K562 (cell line): ENCODE measurements at regions not wholly inside any gene's neighbourhood (a gene's known extent, or its start where the extent isn't known, plus 50 kb on each side); places are given as distances from the start of the nearest gene placed in this dataset.

Experiments
- ATAC-seq: fragments of 200-7000 bp; cut with Tn5 transposase; 3 replicates; pipeline ENCODE4 v1.9.1; 2020; ENCODE audit warnings: moderate library complexity
- BruUV-seq: library from RNA; stranded (reverse); fragments of 400-500 nt; replicated peaks from 2 replicates; lab custom pipeline; 2021; lab: Mats Ljungman, UMichigan
- CTCF ChIA-PET: fragments of 300-600 bp; formaldehyde crosslinking; extraction: SDS; loops from one replicate; lab custom pipeline; 2021; ENCODE audit warnings: low intra/inter-chr PET ratio; lab: Yijun Ruan, JAX
- POLR2A ChIA-PET: fragments of 300-600, 350-650 bp; sonication (Branson Sonifier 250); formaldehyde crosslinking; extraction: SDS; loops from one replicate; lab custom pipeline; 2021; ENCODE audit warnings: antibody characterized with exemption, inconsistent platforms; lab: Yijun Ruan, JAX
- DNase-seq, 4 experiments: peaks; one replicate each; pipeline versions ENCODE4 v3.0.0 to v3.0.0-alpha.2; 2011 to 2018; ENCODE audit warnings: low spot score in 3 of 4, mixed read lengths in 3 of 4; ENCODE audit errors: extremely low read depth in 1 of 4
- FAIRE-seq: peaks from 2 replicates; lab custom pipeline; 2011; peaks lifted over from hg19 to GRCh38; lab: Jason Lieb, UNC
- H2AFZ ChIP-seq: 2 replicates; pipeline ENCODE4 v1.6.0; 2011; ENCODE audit warnings: low read depth, low read length, control low read depth, inconsistent platforms
- H3K27ac ChIP-seq: fragments of 200-600 bp; 3 replicates; pipeline ENCODE4 v1.8.0; 2011; ENCODE audit warnings: low read depth, mild to moderate bottlenecking, control low read depth, inconsistent platforms, low read length, moderate library complexity, mixed read lengths; ENCODE audit errors: extremely low read depth
- H3K27me3 ChIP-seq, 2 experiments: fragments of 300-600 bp in 1 of 2; 2 replicates in 1 of 2; 3 replicates in 1 of 2; pipeline versions ENCODE4 v1.6.0 to v1.8.0; 2011; ENCODE audit warnings: inconsistent platforms in 2 of 2, low read length in 2 of 2, mild to moderate bottlenecking in 1 of 2, mixed read lengths in 1 of 2, moderate library complexity in 1 of 2; ENCODE audit not compliant: control insufficient read depth in 2 of 2, insufficient read depth in 2 of 2
- H3K36me3 ChIP-seq: fragments of 300-600 bp; 3 replicates; pipeline ENCODE4 v1.8.0; 2011; ENCODE audit warnings: mild to moderate bottlenecking, low read length, inconsistent platforms; ENCODE audit not compliant: control insufficient read depth, insufficient read depth
- H3K4me1 ChIP-seq, 2 experiments: fragments of 200-600 bp in 1 of 2; replicated peaks in 1 of 2; 2 replicates in 1 of 2; 3 replicates in 1 of 2; pipeline versions ENCODE4 v1.5.1 to v1.8.0; 2011; ENCODE audit warnings: inconsistent platforms in 2 of 2, low read length in 2 of 2, mild to moderate bottlenecking in 1 of 2, mixed read lengths in 1 of 2, moderate library complexity in 1 of 2; ENCODE audit not compliant: control insufficient read depth in 2 of 2, insufficient read depth in 2 of 2
- H3K4me2 ChIP-seq: 2 replicates; pipeline ENCODE4 v1.6.1; 2011; ENCODE audit warnings: low read length, control low read depth, inconsistent platforms, mixed read lengths; ENCODE audit not compliant: insufficient read depth
- H3K4me3 ChIP-seq: fragments of 200-600 bp; sonication (generic), shearing (Covaris generic); 2 replicates; pipeline ENCODE4 v1.5.1; 2016; ENCODE audit warnings: control low read depth, inconsistent platforms
- H3K79me2 ChIP-seq: fragments of 200-600 bp; 3 replicates; pipeline ENCODE4 v1.8.0; 2011; ENCODE audit warnings: low read length, inconsistent platforms; ENCODE audit not compliant: control insufficient read depth, insufficient read depth
- H3K9ac ChIP-seq, 2 experiments: 2 replicates each; pipeline versions ENCODE4 v1.6.0 to v1.6.1; 2011; ENCODE audit warnings: low read depth in 2 of 2, low read length in 2 of 2, control low read depth in 1 of 2, inconsistent platforms in 1 of 2, mild to moderate bottlenecking in 1 of 2, mixed read lengths in 1 of 2; ENCODE audit not compliant: insufficient read depth in 1 of 2
- H3K9me1 ChIP-seq: one replicate; pipeline ENCODE4 v1.6.0; 2011; ENCODE audit warnings: inconsistent platforms, mild to moderate bottlenecking, low read length, moderate library complexity; ENCODE audit not compliant: control insufficient read depth, insufficient read depth
- H3K9me3 ChIP-seq: replicated peaks from 2 replicates; pipeline ENCODE4 v1.5.1; 2011; ENCODE audit warnings: low read depth, low read length, inconsistent platforms; ENCODE audit not compliant: control insufficient read depth, insufficient read depth
- H4K20me1 ChIP-seq: replicated peaks from 2 replicates; pipeline ENCODE4 v1.6.1; 2011; ENCODE audit warnings: low read length, inconsistent platforms, mixed read lengths; ENCODE audit not compliant: control insufficient read depth, insufficient read depth
- ASH1L ChIP-seq: fragments of 450-650 bp; IDR thresholded peaks from 2 replicates; pipeline ENCODE4 v1.6.1; 2018; ENCODE audit warnings: borderline replicate concordance, mild to moderate bottlenecking, low read depth; ENCODE audit not compliant: partially characterized antibody
- CXXC5 ChIP-seq: fragments of 250-450 bp; sonication (Bioruptor Pico); IDR thresholded peaks from 2 replicates; pipeline ENCODE4 v1.8.0; 2022; ENCODE audit warnings: inconsistent platforms, mild to moderate bottlenecking, moderate library complexity
- DIDO1 ChIP-seq: fragments of 450-650 bp; IDR thresholded peaks from 2 replicates; pipeline ENCODE4 v1.6.1; 2016; ENCODE audit warnings: low read depth, missing biosample characterization, missing genetic modification characterization
- ETS2 ChIP-seq: IDR thresholded peaks from 2 replicates; pipeline ENCODE4 v1.6.1; 2016; ENCODE audit warnings: borderline replicate concordance, missing genetic modification characterization, mild to moderate bottlenecking, moderate library complexity, missing compliant biosample characterization; ENCODE audit not compliant: poor library complexity, severe bottlenecking
- ETV1 ChIP-seq: fragments of 450-650 bp; conservative IDR thresholded peaks from 2 replicates; pipeline ENCODE4 v1.6.1; 2016; ENCODE audit warnings: missing genetic modification characterization, control low read depth, low read depth, missing compliant biosample characterization
- ETV5 ChIP-seq: sonication (generic); formaldehyde crosslinking; IDR thresholded peaks from 2 replicates; pipeline ENCODE4 v1.4.0; 2020; ENCODE audit warnings: low read depth, mild to moderate bottlenecking, missing genetic modification reagents
- KDM2B ChIP-seq: fragments of 250-450 bp; sonication (Bioruptor Pico); IDR thresholded peaks from 2 replicates; pipeline ENCODE4 v1.8.0; 2021; ENCODE audit warnings: mild to moderate bottlenecking, moderate library complexity
- ZFX ChIP-seq: sonication (generic); formaldehyde crosslinking; IDR thresholded peaks from 2 replicates; pipeline ENCODE4 v1.8.0; 2022; ENCODE audit warnings: mild to moderate bottlenecking, missing genetic modification reagents, moderate library complexity
- ZNF707 ChIP-seq: fragments of 250-450 bp; sonication (Bioruptor Pico); conservative IDR thresholded peaks from 2 replicates; pipeline ENCODE4 v1.8.0; 2022; ENCODE audit warnings: inconsistent platforms, mild to moderate bottlenecking, moderate library complexity
- ZNF764 ChIP-seq: fragments of 250-450 bp; sonication (Bioruptor Pico); IDR thresholded peaks from 2 replicates; pipeline ENCODE4 v1.4.0; 2020; ENCODE audit warnings: low read depth, mild to moderate bottlenecking, moderate library complexity
- in situ Hi-C: fragments of 300-500 bp; cut with MboI; formaldehyde crosslinking; loops from 4 replicates; pipeline ENCODE4 v1.15.0; 2018; ENCODE audit warnings: inconsistent platforms, mixed read lengths
- intact Hi-C: fragments of 100-400 bp; cut with micrococcal nuclease; formaldehyde crosslinking; loops from 2 replicates; pipeline ENCODE4 v1.14.2; 2022
- TF ChIP-seq, protein P1 (sequence below): IDR thresholded peaks from 2 replicates; pipeline ENCODE4 v1.6.1; 2011; ENCODE audit warnings: borderline replicate concordance, low read depth, mild to moderate bottlenecking, moderate library complexity, low read length; ENCODE audit not compliant: insufficient read depth, poor library complexity, severe bottlenecking
- TF ChIP-seq, protein P2 (sequence below), 2 experiments: fragments of 450-650 bp; conservative IDR thresholded peaks; 2 replicates each; pipeline ENCODE4 v1.6.1; 2017; ENCODE audit warnings: mild to moderate bottlenecking in 2 of 2, moderate library complexity in 2 of 2

DNA sequence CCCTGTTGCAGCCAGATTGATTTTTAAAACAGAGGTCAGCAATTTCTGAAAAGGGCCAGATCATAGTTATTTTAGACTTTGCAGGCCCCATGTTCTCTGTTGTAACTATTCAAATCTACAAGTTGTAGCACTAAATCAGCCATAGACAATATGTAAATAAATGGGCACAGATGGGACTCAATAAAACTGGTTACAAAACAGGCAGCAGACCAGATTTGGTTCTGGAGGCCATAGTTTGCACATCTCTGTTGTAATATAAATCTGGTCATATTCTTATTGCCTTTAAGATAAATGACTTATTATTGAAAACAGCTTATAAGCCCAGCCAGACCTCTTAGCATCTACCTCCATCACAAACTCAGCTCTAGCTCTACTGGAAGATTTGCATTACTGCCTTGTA is 114.0 kb upstream of the ARG1 start:
- FAIRE-seq (no peak), DNase-seq (no peak), ATAC-seq (no peak)
- ChIA-PET CTCF (no interaction called here), POLR2A (no interaction called here)
- in situ Hi-C loops (no loop called here), intact Hi-C loops (no loop called here)
- no peaks in the 10 kb centered on the region for H4K20me1 ChIP-seq
- no peaks in the 10 kb centered on the region for H3K9me3 ChIP-seq
- no peak overlapping the region for H3K4me2 ChIP-seq
- H3K9me1 ChIP-seq = no peaks in the 10 kb centered on the region
- H3K27me3 ChIP-seq = no peaks in the 10 kb centered on the region; a peak in 1 of 5 replicates
- no peak overlapping the region for H3K4me3 ChIP-seq
- no peaks in the 10 kb centered on the region for H3K79me2 ChIP-seq
- H3K9ac ChIP-seq = no peak overlapping the region
- H3K36me3 ChIP-seq = no peaks in the 10 kb centered on the region
- BruUV-seq = no TSS peak
- no peak overlapping the region for H2AFZ ChIP-seq
- TF ChIP-seq, protein P1, sequence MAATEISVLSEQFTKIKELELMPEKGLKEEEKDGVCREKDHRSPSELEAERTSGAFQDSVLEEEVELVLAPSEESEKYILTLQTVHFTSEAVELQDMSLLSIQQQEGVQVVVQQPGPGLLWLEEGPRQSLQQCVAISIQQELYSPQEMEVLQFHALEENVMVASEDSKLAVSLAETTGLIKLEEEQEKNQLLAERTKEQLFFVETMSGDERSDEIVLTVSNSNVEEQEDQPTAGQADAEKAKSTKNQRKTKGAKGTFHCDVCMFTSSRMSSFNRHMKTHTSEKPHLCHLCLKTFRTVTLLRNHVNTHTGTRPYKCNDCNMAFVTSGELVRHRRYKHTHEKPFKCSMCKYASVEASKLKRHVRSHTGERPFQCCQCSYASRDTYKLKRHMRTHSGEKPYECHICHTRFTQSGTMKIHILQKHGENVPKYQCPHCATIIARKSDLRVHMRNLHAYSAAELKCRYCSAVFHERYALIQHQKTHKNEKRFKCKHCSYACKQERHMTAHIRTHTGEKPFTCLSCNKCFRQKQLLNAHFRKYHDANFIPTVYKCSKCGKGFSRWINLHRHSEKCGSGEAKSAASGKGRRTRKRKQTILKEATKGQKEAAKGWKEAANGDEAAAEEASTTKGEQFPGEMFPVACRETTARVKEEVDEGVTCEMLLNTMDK = no peak
- TF ChIP-seq CXXC5 (CRISPR knock-in tag) (no peak), KDM2B (CRISPR knock-in tag) (no peak), ZNF707 (CRISPR knock-in tag) (no peak), ZFX (CRISPR knock-in tag) (no peak), ETS2 (tag) (no peak), ETV1 (no peak), DIDO1 (tag) (no peak), ZNF764 (CRISPR knock-in tag) (no peak), ETV5 (CRISPR knock-in tag) (no peak), ASH1L (no peak)
- TF ChIP-seq, protein P2, sequence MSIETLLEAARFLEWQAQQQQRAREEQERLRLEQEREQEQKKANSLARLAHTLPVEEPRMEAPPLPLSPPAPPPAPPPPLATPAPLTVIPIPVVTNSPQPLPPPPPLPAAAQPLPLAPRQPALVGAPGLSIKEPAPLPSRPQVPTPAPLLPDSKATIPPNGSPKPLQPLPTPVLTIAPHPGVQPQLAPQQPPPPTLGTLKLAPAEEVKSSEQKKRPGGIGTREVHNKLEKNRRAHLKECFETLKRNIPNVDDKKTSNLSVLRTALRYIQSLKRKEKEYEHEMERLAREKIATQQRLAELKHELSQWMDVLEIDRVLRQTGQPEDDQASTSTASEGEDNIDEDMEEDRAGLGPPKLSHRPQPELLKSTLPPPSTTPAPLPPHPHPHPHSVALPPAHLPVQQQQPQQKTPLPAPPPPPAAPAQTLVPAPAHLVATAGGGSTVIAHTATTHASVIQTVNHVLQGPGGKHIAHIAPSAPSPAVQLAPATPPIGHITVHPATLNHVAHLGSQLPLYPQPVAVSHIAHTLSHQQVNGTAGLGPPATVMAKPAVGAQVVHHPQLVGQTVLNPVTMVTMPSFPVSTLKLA (conservative IDR thresholded peaks at IDR 0.05) = no peak
- H3K4me1 ChIP-seq = no peaks in the 10 kb centered on the region
- H3K27ac ChIP-seq = no peak overlapping the region
